HepG2 (cell line): ENCODE measurements at regions not wholly inside any gene's neighbourhood (a gene's known extent, or its start where the extent isn't known, plus 50 kb on each side); places are given as distances from the start of the nearest gene placed in this dataset.

Source experiments
- ATAC-seq: fragments of 200-7000 bp; cut with Tn5 transposase; 3 replicates; pipeline ENCODE4 v1.9.1; 2020; ENCODE audit warnings: mild to moderate bottlenecking, moderate library complexity
- BruUV-seq: library from RNA; stranded (reverse); fragments of 400-500 nt; replicated peaks from 2 replicates; lab custom pipeline; 2021; lab: Mats Ljungman, UMichigan
- CTCF ChIA-PET: fragments of 300-600 bp; formaldehyde crosslinking; extraction: SDS; loops from one replicate; lab custom pipeline; 2021; ENCODE audit warnings: low total read pairs, inconsistent platforms, low intra/inter-chr PET ratio; lab: Yijun Ruan, JAX
- POLR2A ChIA-PET: fragments of 350-600 bp; sonication (Branson Sonifier 250); formaldehyde crosslinking; loops from one replicate; lab custom pipeline; 2020; ENCODE audit warnings: antibody characterized with exemption, inconsistent platforms; lab: Yijun Ruan, JAX
- DNase-seq: peaks from one replicate; pipeline ENCODE4 v3.0.0-alpha.2; 2015; ENCODE audit warnings: low spot score
- FAIRE-seq: peaks from 3 replicates; lab custom pipeline; 2011; peaks lifted over from hg19 to GRCh38; lab: Jason Lieb, UNC
- H2AFZ ChIP-seq: one replicate; pipeline ENCODE4 v1.6.1; 2011; ENCODE audit warnings: low read length, inconsistent platforms
- H3K27ac ChIP-seq: fragments of 300-600 bp; 3 replicates; pipeline ENCODE4 v1.8.0; 2011; ENCODE audit warnings: mixed run types, mild to moderate bottlenecking, mixed read lengths, low read length, inconsistent platforms; ENCODE audit not compliant: insufficient read depth; ENCODE audit errors: extremely low read length
- H3K27me3 ChIP-seq, 2 experiments: fragments of 200-600 bp in 1 of 2; 2 replicates in 1 of 2; 3 replicates in 1 of 2; pipeline versions ENCODE4 v1.6.0 to v1.8.0; 2011; ENCODE audit warnings: low read length in 2 of 2, mild to moderate bottlenecking in 2 of 2, moderate library complexity in 2 of 2, inconsistent platforms in 1 of 2; ENCODE audit not compliant: insufficient read depth in 2 of 2, control insufficient read depth in 1 of 2
- H3K36me3 ChIP-seq, 2 experiments: fragments of 200-600 bp in 1 of 2; replicated peaks in 1 of 2; 2 replicates in 1 of 2; 3 replicates in 1 of 2; pipeline versions ENCODE4 v1.5.1 to v1.8.0; 2011; ENCODE audit warnings: low read length in 2 of 2, inconsistent platforms in 1 of 2; ENCODE audit not compliant: insufficient read depth in 2 of 2, control insufficient read depth in 1 of 2
- H3K4me1 ChIP-seq: 2 replicates; pipeline ENCODE4 v1.5.1; 2012; ENCODE audit warnings: low read length, inconsistent platforms; ENCODE audit not compliant: insufficient read depth
- H3K4me2 ChIP-seq: 2 replicates; pipeline ENCODE4 v1.6.0; 2011; ENCODE audit warnings: low read depth, low read length, inconsistent platforms
- H3K4me3 ChIP-seq, 3 experiments: fragments of 200-600 bp in 1 of 3; sonication (generic), shearing (Covaris generic) in 1 of 3; replicated peaks in 1 of 3; 2 replicates each; pipeline ENCODE4 v1.5.1; 2011 to 2016; ENCODE audit warnings: low read length in 3 of 3, inconsistent platforms in 2 of 3, low read depth in 2 of 3, mild to moderate bottlenecking in 2 of 3, control low read depth in 1 of 3, mixed read lengths in 1 of 3; ENCODE audit not compliant: insufficient read depth in 1 of 3
- H3K79me2 ChIP-seq: one replicate; pipeline ENCODE4 v1.6.1; 2011; ENCODE audit warnings: low read length, inconsistent platforms; ENCODE audit not compliant: insufficient read depth
- H3K9ac ChIP-seq: 2 replicates; pipeline ENCODE4 v1.6.0; 2011; ENCODE audit warnings: mild to moderate bottlenecking, low read depth, low read length, inconsistent platforms; ENCODE audit not compliant: insufficient read depth
- H3K9me3 ChIP-seq: 2 replicates; pipeline ENCODE4 v1.5.1; 2012; ENCODE audit warnings: mild to moderate bottlenecking, low read length
- H4K20me1 ChIP-seq: 2 replicates; pipeline ENCODE4 v1.6.0; 2011; ENCODE audit warnings: inconsistent platforms, mild to moderate bottlenecking, low read length, moderate library complexity; ENCODE audit not compliant: insufficient read depth
- IKZF4 ChIP-seq: sonication (generic); formaldehyde crosslinking; IDR thresholded peaks from 2 replicates; pipeline ENCODE4 v1.5.1; 2020; ENCODE audit warnings: borderline replicate concordance, mild to moderate bottlenecking, low read depth, missing genetic modification reagents; ENCODE audit errors: not compliant biosample characterization
- KDM1A ChIP-seq: IDR thresholded peaks from 2 replicates; pipeline ENCODE4 v1.6.1; 2016; ENCODE audit warnings: missing compliant biosample characterization
- SALL1 ChIP-seq: sonication (generic); formaldehyde crosslinking; IDR thresholded peaks from 2 replicates; pipeline ENCODE4 v1.8.0; 2022; ENCODE audit warnings: mild to moderate bottlenecking, missing genetic modification reagents
- WGBS: methylation state at CpG from one replicate; pipeline ENCODE4 v1.1.6; 2017; ENCODE audit warnings: low lambda C conversion rate; 5-methylcytosine and 5-hydroxymethylcytosine counted together
- in situ Hi-C: cut with HindIII; loops from 2 replicates; pipeline ENCODE4 v1.10.0; 2017; ENCODE audit warnings: low pct_unique_long_range_greater_than_20kb; ENCODE audit not compliant: extremely low pct_ligation_motif_present
- intact Hi-C: fragments of 100-400 bp; cut with micrococcal nuclease; formaldehyde crosslinking; loops from one replicate; pipeline ENCODE4 v1.10.0; 2022; ENCODE audit not compliant: unreplicated experiment
- TF ChIP-seq, protein P1 (sequence below): sonication (generic); formaldehyde crosslinking; IDR thresholded peaks from 2 replicates; pipeline ENCODE4 v1.5.0; 2020; ENCODE audit warnings: missing genetic modification reagents
- TF ChIP-seq, protein P2 (sequence below): sonication (generic); formaldehyde crosslinking; IDR thresholded peaks from 2 replicates; pipeline ENCODE4 v1.4.0; 2020; ENCODE audit warnings: missing genetic modification reagents, mild to moderate bottlenecking, borderline replicate concordance
- TF ChIP-seq, protein P3 (sequence below): sonication (generic); formaldehyde crosslinking; IDR thresholded peaks from 2 replicates; pipeline ENCODE4 v1.5.1; 2020; ENCODE audit warnings: mild to moderate bottlenecking, missing genetic modification reagents, borderline replicate concordance

DNA sequence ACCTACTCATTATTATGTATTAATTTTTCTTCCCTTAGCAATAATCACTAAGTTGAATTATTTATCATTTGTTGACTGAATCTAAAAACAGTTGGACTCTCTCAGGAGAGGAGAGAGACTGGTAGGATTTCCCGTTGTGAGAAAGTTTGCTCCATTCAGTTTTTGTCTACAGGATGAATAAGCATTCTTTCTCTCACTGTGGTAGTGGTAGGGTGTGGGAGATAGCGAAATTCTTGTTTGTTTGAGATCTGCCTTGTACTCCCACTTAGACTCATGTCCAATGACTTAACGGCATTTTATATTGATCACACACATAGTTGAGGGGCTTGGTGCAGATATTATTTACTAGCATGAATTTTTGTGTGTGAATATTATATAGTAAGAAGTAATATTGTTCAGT, 421.0 kb upstream of the PDE3A start:
- WGBS = 9% methylated on average over 3 of the region's 3 CpGs
- Histone ChIP-seq H3K4me3 (no peak overlapping the region), H3K36me3 (no peaks in the 10 kb centered on the region), H2AFZ (no peak overlapping the region), H3K9me3 (no peaks in the 10 kb centered on the region), H4K20me1 (no peaks in the 10 kb centered on the region), H3K79me2 (no peaks in the 10 kb centered on the region)
- ATAC-seq (no peak), FAIRE-seq (no peak), DNase-seq (no peak)
- ChIA-PET POLR2A (no interaction called here), CTCF (no interaction called here)
- in situ Hi-C loops = no loop called here
- TF ChIP-seq, protein P1, sequence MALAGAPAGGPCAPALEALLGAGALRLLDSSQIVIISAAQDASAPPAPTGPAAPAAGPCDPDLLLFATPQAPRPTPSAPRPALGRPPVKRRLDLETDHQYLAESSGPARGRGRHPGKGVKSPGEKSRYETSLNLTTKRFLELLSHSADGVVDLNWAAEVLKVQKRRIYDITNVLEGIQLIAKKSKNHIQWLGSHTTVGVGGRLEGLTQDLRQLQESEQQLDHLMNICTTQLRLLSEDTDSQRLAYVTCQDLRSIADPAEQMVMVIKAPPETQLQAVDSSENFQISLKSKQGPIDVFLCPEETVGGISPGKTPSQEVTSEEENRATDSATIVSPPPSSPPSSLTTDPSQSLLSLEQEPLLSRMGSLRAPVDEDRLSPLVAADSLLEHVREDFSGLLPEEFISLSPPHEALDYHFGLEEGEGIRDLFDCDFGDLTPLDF (CRISPR knock-in tag) = no peak
- TF ChIP-seq, protein P2, sequence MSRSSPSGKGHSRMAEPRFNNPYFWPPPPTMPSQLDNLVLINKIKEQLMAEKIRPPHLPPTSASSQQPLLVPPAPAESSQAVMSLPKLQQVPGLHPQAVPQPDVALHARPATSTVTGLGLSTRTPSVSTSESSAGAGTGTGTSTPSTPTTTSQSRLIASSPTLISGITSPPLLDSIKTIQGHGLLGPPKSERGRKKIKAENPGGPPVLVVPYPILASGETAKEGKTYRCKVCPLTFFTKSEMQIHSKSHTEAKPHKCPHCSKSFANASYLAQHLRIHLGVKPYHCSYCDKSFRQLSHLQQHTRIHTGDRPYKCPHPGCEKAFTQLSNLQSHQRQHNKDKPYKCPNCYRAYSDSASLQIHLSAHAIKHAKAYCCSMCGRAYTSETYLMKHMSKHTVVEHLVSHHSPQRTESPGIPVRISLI (CRISPR knock-in tag) = no peak
- TF ChIP-seq SALL1 (CRISPR knock-in tag) = no peak
- TF ChIP-seq, protein P3, sequence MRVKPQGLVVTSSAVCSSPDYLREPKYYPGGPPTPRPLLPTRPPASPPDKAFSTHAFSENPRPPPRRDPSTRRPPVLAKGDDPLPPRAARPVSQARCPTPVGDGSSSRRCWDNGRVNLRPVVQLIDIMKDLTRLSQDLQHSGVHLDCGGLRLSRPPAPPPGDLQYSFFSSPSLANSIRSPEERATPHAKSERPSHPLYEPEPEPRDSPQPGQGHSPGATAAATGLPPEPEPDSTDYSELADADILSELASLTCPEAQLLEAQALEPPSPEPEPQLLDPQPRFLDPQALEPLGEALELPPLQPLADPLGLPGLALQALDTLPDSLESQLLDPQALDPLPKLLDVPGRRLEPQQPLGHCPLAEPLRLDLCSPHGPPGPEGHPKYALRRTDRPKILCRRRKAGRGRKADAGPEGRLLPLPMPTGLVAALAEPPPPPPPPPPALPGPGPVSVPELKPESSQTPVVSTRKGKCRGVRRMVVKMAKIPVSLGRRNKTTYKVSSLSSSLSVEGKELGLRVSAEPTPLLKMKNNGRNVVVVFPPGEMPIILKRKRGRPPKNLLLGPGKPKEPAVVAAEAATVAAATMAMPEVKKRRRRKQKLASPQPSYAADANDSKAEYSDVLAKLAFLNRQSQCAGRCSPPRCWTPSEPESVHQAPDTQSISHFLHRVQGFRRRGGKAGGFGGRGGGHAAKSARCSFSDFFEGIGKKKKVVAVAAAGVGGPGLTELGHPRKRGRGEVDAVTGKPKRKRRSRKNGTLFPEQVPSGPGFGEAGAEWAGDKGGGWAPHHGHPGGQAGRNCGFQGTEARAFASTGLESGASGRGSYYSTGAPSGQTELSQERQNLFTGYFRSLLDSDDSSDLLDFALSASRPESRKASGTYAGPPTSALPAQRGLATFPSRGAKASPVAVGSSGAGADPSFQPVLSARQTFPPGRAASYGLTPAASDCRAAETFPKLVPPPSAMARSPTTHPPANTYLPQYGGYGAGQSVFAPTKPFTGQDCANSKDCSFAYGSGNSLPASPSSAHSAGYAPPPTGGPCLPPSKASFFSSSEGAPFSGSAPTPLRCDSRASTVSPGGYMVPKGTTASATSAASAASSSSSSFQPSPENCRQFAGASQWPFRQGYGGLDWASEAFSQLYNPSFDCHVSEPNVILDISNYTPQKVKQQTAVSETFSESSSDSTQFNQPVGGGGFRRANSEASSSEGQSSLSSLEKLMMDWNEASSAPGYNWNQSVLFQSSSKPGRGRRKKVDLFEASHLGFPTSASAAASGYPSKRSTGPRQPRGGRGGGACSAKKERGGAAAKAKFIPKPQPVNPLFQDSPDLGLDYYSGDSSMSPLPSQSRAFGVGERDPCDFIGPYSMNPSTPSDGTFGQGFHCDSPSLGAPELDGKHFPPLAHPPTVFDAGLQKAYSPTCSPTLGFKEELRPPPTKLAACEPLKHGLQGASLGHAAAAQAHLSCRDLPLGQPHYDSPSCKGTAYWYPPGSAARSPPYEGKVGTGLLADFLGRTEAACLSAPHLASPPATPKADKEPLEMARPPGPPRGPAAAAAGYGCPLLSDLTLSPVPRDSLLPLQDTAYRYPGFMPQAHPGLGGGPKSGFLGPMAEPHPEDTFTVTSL (CRISPR knock-in tag) = no peak
- no peak for TF ChIP-seq KDM1A (CRISPR knock-in tag)
- TF ChIP-seq IKZF4 = no peak
- TF ChIP-seq, all 625 proteins: peak for 0
- Histone ChIP-seq H3K9ac (no peak overlapping the region), H3K27me3 (no peaks in the 10 kb centered on the region), H3K4me1 (no peaks in the 10 kb centered on the region), H3K4me2 (no peak overlapping the region), H3K27ac (no peak overlapping the region)
- no TSS peak for BruUV-seq
- intact Hi-C loops = no loop called here
